ENCODE measurements at regions not wholly inside any gene's neighbourhood (a gene's known extent, or its start where the extent isn't known, plus 50 kb on each side); places are given as distances from the start of the nearest gene placed in this dataset.
A peak's percentile ranks its signal among the peaks of the same experiment; 100 is the strongest.

DNA sequence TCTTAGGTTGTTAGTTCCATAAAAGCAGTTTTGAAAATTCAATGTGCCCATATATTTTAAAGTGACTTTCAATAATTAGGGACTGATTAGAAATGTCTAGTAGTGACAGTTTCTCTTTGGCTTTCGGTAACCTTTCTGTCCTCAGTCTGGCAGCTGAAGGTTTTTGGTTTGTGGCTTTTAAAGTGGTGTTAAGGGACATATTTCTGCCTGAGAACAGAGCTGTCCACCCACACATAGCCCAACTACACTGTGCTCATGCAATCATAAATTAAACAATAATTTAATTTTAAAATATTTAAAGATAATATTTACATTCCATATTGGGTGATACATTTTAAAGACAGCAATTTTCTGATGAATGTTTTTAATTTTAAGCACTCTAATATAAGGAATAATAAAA is 335.0 kb upstream of the TENM3 start:
- ATAC-seq, result no peak
- H3K27ac ChIP-seq, result no peak overlapping the region
- DNase-seq, result no peak
- peaks cover 0 to 15% (median 0%) of the 10 kb centered on the region in 12 donors for H3K9me3 ChIP-seq
- intact Hi-C loops (cut with DNase I), result no loop called here
- WGBS, 4 donors, result 50 to 72% (median 55%) methylated on average over 1 of the region's 1 CpG
- H3K36me3 ChIP-seq, result no peaks in the 10 kb centered on the region
- H3K27me3 ChIP-seq, result no peaks in the 10 kb centered on the region
- TF ChIP-seq POLR2A (IDR thresholded peaks at IDR 0.05), result no peak
- TF ChIP-seq, protein P1, sequence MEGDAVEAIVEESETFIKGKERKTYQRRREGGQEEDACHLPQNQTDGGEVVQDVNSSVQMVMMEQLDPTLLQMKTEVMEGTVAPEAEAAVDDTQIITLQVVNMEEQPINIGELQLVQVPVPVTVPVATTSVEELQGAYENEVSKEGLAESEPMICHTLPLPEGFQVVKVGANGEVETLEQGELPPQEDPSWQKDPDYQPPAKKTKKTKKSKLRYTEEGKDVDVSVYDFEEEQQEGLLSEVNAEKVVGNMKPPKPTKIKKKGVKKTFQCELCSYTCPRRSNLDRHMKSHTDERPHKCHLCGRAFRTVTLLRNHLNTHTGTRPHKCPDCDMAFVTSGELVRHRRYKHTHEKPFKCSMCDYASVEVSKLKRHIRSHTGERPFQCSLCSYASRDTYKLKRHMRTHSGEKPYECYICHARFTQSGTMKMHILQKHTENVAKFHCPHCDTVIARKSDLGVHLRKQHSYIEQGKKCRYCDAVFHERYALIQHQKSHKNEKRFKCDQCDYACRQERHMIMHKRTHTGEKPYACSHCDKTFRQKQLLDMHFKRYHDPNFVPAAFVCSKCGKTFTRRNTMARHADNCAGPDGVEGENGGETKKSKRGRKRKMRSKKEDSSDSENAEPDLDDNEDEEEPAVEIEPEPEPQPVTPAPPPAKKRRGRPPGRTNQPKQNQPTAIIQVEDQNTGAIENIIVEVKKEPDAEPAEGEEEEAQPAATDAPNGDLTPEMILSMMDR (IDR thresholded peaks at IDR 0.05), result no peak
- H3K4me1 ChIP-seq, result no peaks in the 10 kb centered on the region
- H3K4me3 ChIP-seq, result no peak overlapping the region

DNA sequence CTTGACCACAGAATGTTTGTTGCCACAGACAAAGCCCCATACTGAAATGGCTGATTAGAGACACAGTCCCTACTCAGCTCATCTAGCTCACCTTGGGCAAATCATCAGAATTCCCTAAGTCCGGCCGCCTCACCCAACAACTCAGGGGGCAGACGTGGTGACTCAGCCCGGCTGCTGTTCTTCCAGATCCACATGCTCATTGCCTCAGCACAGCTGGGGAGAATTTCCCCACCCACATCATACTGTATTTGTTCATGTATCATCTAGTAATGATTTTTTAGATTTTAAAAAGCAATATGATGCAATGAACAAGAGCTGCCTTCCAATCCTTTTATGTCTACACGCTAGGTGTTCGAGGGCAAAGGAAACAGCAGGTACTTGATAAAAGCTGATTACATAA is 333.8 kb upstream of the TENM3 start:
- DNase-seq (peak in 2 of 5 donors; percentile 29 to 59), ATAC-seq (peak in 2 of 4 donors; percentile 15 to 90)
- Histone ChIP-seq H3K9me3 (peaks cover 0 to 21% (median 0%) of the 10 kb centered on the region in 12 donors), H3K4me1 (no peaks in the 10 kb centered on the region), H3K27me3 (no peaks in the 10 kb centered on the region), H3K4me3 (no peak overlapping the region), H3K27ac (no peak overlapping the region), H3K36me3 (no peaks in the 10 kb centered on the region)
- TF ChIP-seq, protein P1 (IDR thresholded peaks at IDR 0.05), result no peak
- no peak for TF ChIP-seq POLR2A (IDR thresholded peaks at IDR 0.05)
- WGBS, 4 donors, result 63 to 88% (median 73%) methylated on average over 6 of the region's 6 CpGs
- intact Hi-C loops (cut with DNase I), result no loop called here

DNA sequence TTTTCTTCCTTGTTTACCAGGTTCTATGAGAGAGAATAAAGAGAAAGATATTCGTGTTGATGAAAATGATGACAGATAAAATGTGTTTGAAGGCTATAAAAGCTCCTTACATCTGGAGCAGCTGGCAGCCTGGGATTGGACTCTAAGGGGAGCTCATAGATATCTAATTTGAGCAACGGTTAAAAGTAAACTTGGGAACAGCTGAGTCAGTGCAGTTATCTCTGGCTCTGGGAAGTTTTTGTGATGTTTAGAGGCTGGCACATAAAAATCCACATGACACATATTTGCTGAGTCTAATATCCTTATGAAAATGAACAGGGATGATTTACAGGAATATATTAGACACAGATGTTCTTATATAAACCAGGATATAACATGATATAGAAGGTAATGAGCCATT is 331.8 kb upstream of the TENM3 start:
- peaks cover 0 to 21% (median 0%) of the 10 kb centered on the region in 12 donors for H3K9me3 ChIP-seq
- no peaks in the 10 kb centered on the region for H3K36me3 ChIP-seq
- H3K4me3 ChIP-seq, result no peak overlapping the region
- no peaks in the 10 kb centered on the region for H3K4me1 ChIP-seq
- no peak for ATAC-seq
- TF ChIP-seq, protein P1 (IDR thresholded peaks at IDR 0.05), result no peak
- no peak for TF ChIP-seq POLR2A (IDR thresholded peaks at IDR 0.05)
- no peak for DNase-seq
- intact Hi-C loops (cut with DNase I), result no loop called here
- H3K27me3 ChIP-seq, result no peaks in the 10 kb centered on the region
- no peak overlapping the region for H3K27ac ChIP-seq
- WGBS, 4 donors, result 28 to 38% (median 33%) methylated on average over 2 of the region's 2 CpGs

DNA sequence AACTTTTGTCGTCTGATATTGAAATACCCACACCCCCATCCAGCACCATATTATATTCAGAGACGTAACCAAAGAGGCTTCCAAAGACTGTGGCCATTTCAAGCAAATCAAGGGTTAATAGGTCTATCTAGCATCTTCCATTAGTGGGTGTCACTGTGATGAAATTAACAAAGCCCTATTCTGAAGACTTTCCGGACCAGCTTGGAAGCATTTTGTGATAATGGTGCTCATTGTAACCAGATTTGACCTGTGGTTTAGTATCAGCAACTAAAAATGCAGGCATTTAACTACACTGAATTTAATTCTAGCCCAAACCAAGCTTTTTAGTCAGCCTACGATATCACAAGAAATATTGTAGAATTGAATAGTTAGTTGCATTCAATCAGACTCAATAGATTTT is 309.7 kb upstream of the TENM3 start:
- 72 to 82% (median 79%) methylated on average over 4 of the region's 4 CpGs for WGBS, 4 donors
- Histone ChIP-seq H3K4me1 (no peaks in the 10 kb centered on the region), H3K27ac (no peak overlapping the region), H3K9me3 (peaks cover 0 to 18% (median 0%) of the 10 kb centered on the region in 12 donors), H3K27me3 (no peaks in the 10 kb centered on the region), H3K36me3 (no peaks in the 10 kb centered on the region), H3K4me3 (no peak overlapping the region)
- ATAC-seq (no peak), DNase-seq (no peak)
- TF ChIP-seq, protein P1 (IDR thresholded peaks at IDR 0.05), result no peak
- TF ChIP-seq POLR2A (IDR thresholded peaks at IDR 0.05), result no peak
- intact Hi-C loops (cut with DNase I), result no loop called here

Measured in heart left ventricle (tissue), 16 donors.